ENCODE measurements at regions not wholly inside any gene's neighbourhood (a gene's known extent, or its start where the extent isn't known, plus 50 kb on each side); places are given as distances from the start of the nearest gene placed in this dataset.

- intact Hi-C loops (cut with DNase I; ENCODE audit: low total_unique reads), result no loop called here
Measured at GRCh38 chr5:54742417-54742891, 224.9 kb downstream of the SNX18 start.

GRCh38 chr5:54741711-54742110 lies 224.2 kb downstream of the SNX18 start:
- DNase-seq, result no peak
- Histone ChIP-seq H3K27me3 (no peaks in the 10 kb centered on the region), H3K4me3 (no peak overlapping the region), H3K9me3 (no peaks in the 10 kb centered on the region), H3K4me1 (peaks cover 0 to 21% (median 10%) of the 10 kb centered on the region in 4 donors), H3K36me3 (no peaks in the 10 kb centered on the region), H3K27ac (no peak overlapping the region)
- intact Hi-C loops (cut with DNase I; ENCODE audit: low total_unique reads), result no loop called here
- TF ChIP-seq CTCF (IDR thresholded peaks at IDR 0.05), result no peak

More at GRCh38 chr5:54742417-54742891, 224.9 kb downstream of the SNX18 start:
- Histone ChIP-seq H3K4me1 (peaks cover 0 to 21% (median 10%) of the 10 kb centered on the region in 4 donors), H3K27ac (peak overlapping the region in 1 of 2 donors; percentile 11), H3K9me3 (no peaks in the 10 kb centered on the region), H3K4me3 (no peak overlapping the region), H3K36me3 (no peaks in the 10 kb centered on the region), H3K27me3 (no peaks in the 10 kb centered on the region)
- peak in 1 of 2 experiments; percentile 16 for TF ChIP-seq CTCF (IDR thresholded peaks at IDR 0.05)
- DNase-seq, result no peak

GRCh38 chr5:54740141-54740540 lies 222.6 kb downstream of the SNX18 start:
- TF ChIP-seq CTCF (IDR thresholded peaks at IDR 0.05), result no peak
- no peaks in the 10 kb centered on the region for H3K27me3 ChIP-seq
- DNase-seq, result no peak
- H3K9me3 ChIP-seq, result no peaks in the 10 kb centered on the region
- H3K36me3 ChIP-seq, result no peaks in the 10 kb centered on the region
- intact Hi-C loops (cut with DNase I; ENCODE audit: low total_unique reads), result no loop called here
- peaks cover 0 to 21% (median 10%) of the 10 kb centered on the region in 4 donors for H3K4me1 ChIP-seq
- no peak overlapping the region for H3K27ac ChIP-seq
- no peak overlapping the region for H3K4me3 ChIP-seq

GRCh38 chr5:54739371-54739770 lies 221.8 kb downstream of the SNX18 start:
- no peaks in the 10 kb centered on the region for H3K36me3 ChIP-seq
- H3K4me1 ChIP-seq, result peaks cover 0 to 19% (median 9%) of the 10 kb centered on the region in 4 donors
- no peak for TF ChIP-seq CTCF (IDR thresholded peaks at IDR 0.05)

GRCh38 chr5:54738973-54739367 lies 221.4 kb downstream of the SNX18 start:
- Histone ChIP-seq H3K4me1 (peaks cover 0 to 15% (median 6%) of the 10 kb centered on the region in 4 donors), H3K27me3 (no peaks in the 10 kb centered on the region), H3K4me3 (no peak overlapping the region), H3K27ac (no peak overlapping the region), H3K9me3 (no peaks in the 10 kb centered on the region), H3K36me3 (no peaks in the 10 kb centered on the region)
- intact Hi-C loops (cut with DNase I; ENCODE audit: low total_unique reads), result no loop called here
- DNase-seq, result no peak
- no peak for TF ChIP-seq CTCF (IDR thresholded peaks at IDR 0.05)

More at GRCh38 chr5:54739371-54739770, 221.8 kb downstream of the SNX18 start:
- Histone ChIP-seq H3K27me3 (no peaks in the 10 kb centered on the region), H3K4me3 (no peak overlapping the region), H3K9me3 (no peaks in the 10 kb centered on the region), H3K27ac (no peak overlapping the region)
- no peak for DNase-seq
- intact Hi-C loops (cut with DNase I; ENCODE audit: low total_unique reads), result no loop called here
